B cell (primary cell): ENCODE measurements at regions not wholly inside any gene's neighbourhood (a gene's known extent, or its start where the extent isn't known, plus 50 kb on each side); places are given as distances from the start of the nearest gene placed in this dataset.

Experiments used
- ATAC-seq: fragments of 200-7000 bp; cut with Tn5 transposase; one replicate; pipeline ENCODE4 v1.10.0; 2021; ENCODE audit warnings: low read depth, mild to moderate bottlenecking, moderate number of reproducible peaks, moderate library complexity
- CTCF ChIA-PET: fragments of 350-600 bp; sonication (Branson Sonifier 250); formaldehyde crosslinking; loops from one replicate; lab custom pipeline; 2021; ENCODE audit warnings: antibody characterized with exemption, inconsistent platforms; lab: Charles Lee
- POLR2A ChIA-PET: fragments of 350-600 bp; sonication (Branson Sonifier 250); formaldehyde crosslinking; loops from one replicate; lab custom pipeline; 2021; ENCODE audit warnings: antibody characterized with exemption; lab: Charles Lee
- DNase-seq: peaks from one replicate; pipeline ENCODE4 v3.0.0; 2013
- H2AFZ ChIP-seq: 2 replicates; pipeline ENCODE4 v1.6.1; 2012; ENCODE audit warnings: mild to moderate bottlenecking, low read depth, low read length; ENCODE audit not compliant: insufficient read depth, poor library complexity, severe bottlenecking
- H3K27ac ChIP-seq, 2 donors: 1 replicate in 1 of 2; 2 replicates in 1 of 2; pipeline ENCODE4 v1.5.1; 2012 to 2013; ENCODE audit warnings: low read length in 2 of 2, mild to moderate bottlenecking in 2 of 2, moderate library complexity in 1 of 2
- H3K27me3 ChIP-seq, 4 experiments: fragments of 200-600 bp in 1 of 4; sonication (generic) in 1 of 4; replicated peaks in 1 of 4; 1 replicate in 2 of 4; 2 replicates in 2 of 4; pipeline versions ENCODE4 v1.6.1 to v1.7.0; 2013 to 2016; ENCODE audit warnings: low read length in 3 of 4, mild to moderate bottlenecking in 2 of 4, mixed read lengths in 1 of 4, moderate library complexity in 1 of 4; ENCODE audit not compliant: insufficient read depth in 4 of 4, control insufficient read depth in 3 of 4; ENCODE audit errors: control extremely low read depth in 1 of 4
- H3K36me3 ChIP-seq, 2 experiments: replicated peaks in 1 of 2; 1 replicate in 1 of 2; 2 replicates in 1 of 2; pipeline versions ENCODE4 v1.6.1 to v1.7.1; 2013; ENCODE audit warnings: low read length in 1 of 2; ENCODE audit not compliant: insufficient read depth in 2 of 2, control insufficient read depth in 1 of 2; ENCODE audit errors: control extremely low read depth in 1 of 2, extremely low read depth in 1 of 2
- H3K4me1 ChIP-seq, 2 donors: fragments of 200-600 bp in 1 of 2; sonication (generic) in 1 of 2; 1 replicate in 1 of 2; 2 replicates in 1 of 2; pipeline versions ENCODE4 v1.5.1 to v1.6.1; 2013 to 2017; ENCODE audit warnings: low read length in 2 of 2; ENCODE audit not compliant: control insufficient read depth in 2 of 2, insufficient read depth in 2 of 2
- H3K4me2 ChIP-seq: replicated peaks from 2 replicates; pipeline ENCODE3; 2012; ENCODE audit warnings: mild to moderate bottlenecking, low read depth, low read length; ENCODE audit not compliant: poor library complexity, severe bottlenecking
- H3K4me3 ChIP-seq, 5 experiments: fragments of 200-600 bp in 1 of 5; sonication (generic) in 1 of 5; 1 replicate in 3 of 5; 2 replicates in 2 of 5; pipeline versions ENCODE4 v1.5.1 to v1.7.0; 2011 to 2016; ENCODE audit warnings: low read length in 4 of 5, mild to moderate bottlenecking in 4 of 5, low read depth in 2 of 5, control low read depth in 1 of 5, moderate library complexity in 1 of 5; ENCODE audit not compliant: insufficient read depth in 1 of 5; ENCODE audit errors: control extremely low read depth in 1 of 5, extremely low read depth in 1 of 5
- H3K79me2 ChIP-seq: fragments of 200-600 bp; sonication (generic); one replicate; pipeline ENCODE4 v1.6.0; 2016; ENCODE audit warnings: low read length; ENCODE audit not compliant: control insufficient read depth, insufficient read depth
- H3K9ac ChIP-seq: fragments of 200-600 bp; sonication (generic); 2 replicates; pipeline ENCODE4 v1.6.1; 2017; ENCODE audit warnings: mild to moderate bottlenecking, low read length, moderate library complexity
- H3K9me3 ChIP-seq, 3 donors: one replicate each; pipeline versions ENCODE4 v1.6.1 to v1.7.1; 2013; ENCODE audit warnings: low read length in 2 of 3; ENCODE audit not compliant: control insufficient read depth in 2 of 3, insufficient read depth in 1 of 3; ENCODE audit errors: control extremely low read depth in 1 of 3
- H4K20me1 ChIP-seq: 2 replicates; pipeline ENCODE4 v1.6.0; 2012; ENCODE audit warnings: mild to moderate bottlenecking, low read length; ENCODE audit not compliant: insufficient read depth, control insufficient read depth, poor library complexity, severe bottlenecking
- H3K27ac Mint-ChIP-seq: one replicate; pipeline ENCODE4 v1.8.0; 2021; ENCODE audit warnings: mixed read lengths
- H3K27me3 Mint-ChIP-seq: one replicate; pipeline ENCODE4 v1.8.0; 2021; ENCODE audit warnings: mixed read lengths
- H3K4me1 Mint-ChIP-seq: one replicate; pipeline ENCODE4 v1.8.0; 2021; ENCODE audit warnings: mixed read lengths
- H3K4me3 Mint-ChIP-seq: one replicate; pipeline ENCODE4 v1.8.0; 2021; ENCODE audit warnings: mixed read lengths
- H3K9me3 Mint-ChIP-seq: one replicate; pipeline ENCODE4 v1.8.0; 2022; ENCODE audit warnings: mixed read lengths; ENCODE audit not compliant: insufficient read depth
- EZH2 ChIP-seq: IDR thresholded peaks from 2 replicates; pipeline ENCODE4 v1.6.1; 2012; ENCODE audit warnings: borderline replicate concordance, low read depth, mild to moderate bottlenecking, moderate library complexity, low read length; ENCODE audit not compliant: insufficient read depth, poor library complexity, severe bottlenecking
- WGBS: methylation state at CpG from one replicate; pipeline ENCODE4 v1.1.5; 2013; ENCODE audit warnings: missing lambda C conversion rate; ENCODE audit not compliant: insufficient coverage; 5-methylcytosine and 5-hydroxymethylcytosine counted together
- intact Hi-C: fragments of 100-400 bp; cut with micrococcal nuclease; formaldehyde crosslinking; loops from one replicate; pipeline ENCODE4 v1.10.0; 2022
- TF ChIP-seq, protein P1 (sequence below): fragments of 200-600 bp; IDR thresholded peaks from one replicate; pipeline ENCODE4 v1.8.0; 2022; ENCODE audit warnings: antibody characterized with exemption, mild to moderate bottlenecking

DNA sequence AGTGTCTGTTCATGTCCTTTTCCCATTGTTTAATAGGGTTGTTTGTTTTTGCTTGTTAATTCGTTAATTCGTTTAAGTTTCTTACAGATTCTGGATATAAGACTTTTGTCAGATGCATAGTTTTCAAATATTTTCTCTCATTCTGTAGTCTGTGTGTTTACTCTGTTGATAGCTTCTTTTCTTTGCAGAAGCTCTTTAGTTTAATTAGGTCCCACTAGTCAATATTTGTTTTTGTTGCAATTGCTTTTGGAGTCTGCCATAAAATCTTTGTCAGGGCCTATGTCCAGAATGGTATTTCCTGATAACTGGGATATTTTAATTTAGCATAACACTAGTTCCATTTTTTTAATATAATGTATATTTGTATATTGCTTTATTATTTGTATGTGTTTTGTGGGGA, 1380.1 kb downstream of the SUCLG1 start:
- WGBS, result no CpG with 5 or more reads among the region's 2 CpGs
- Mint-ChIP-seq H3K4me3 (no peak overlapping the region), H3K27me3 (no peaks in the 10 kb centered on the region), H3K9me3 (no peaks in the 10 kb centered on the region), H3K27ac (no peak overlapping the region), H3K4me1 (no peaks in the 10 kb centered on the region)
- Histone ChIP-seq H3K4me3 (no peak overlapping the region), H3K27ac (no peak overlapping the region), H3K27me3 (no peaks in the 10 kb centered on the region), H3K36me3 (no peaks in the 10 kb centered on the region), H3K79me2 (no peaks in the 10 kb centered on the region), H4K20me1 (no peaks in the 10 kb centered on the region), H3K9me3 (no peaks in the 10 kb centered on the region), H3K4me1 (no peaks in the 10 kb centered on the region), H2AFZ (no peak overlapping the region), H3K9ac (no peak overlapping the region), H3K4me2 (no peak overlapping the region)
- no peak for TF ChIP-seq EZH2
- TF ChIP-seq, protein P1, sequence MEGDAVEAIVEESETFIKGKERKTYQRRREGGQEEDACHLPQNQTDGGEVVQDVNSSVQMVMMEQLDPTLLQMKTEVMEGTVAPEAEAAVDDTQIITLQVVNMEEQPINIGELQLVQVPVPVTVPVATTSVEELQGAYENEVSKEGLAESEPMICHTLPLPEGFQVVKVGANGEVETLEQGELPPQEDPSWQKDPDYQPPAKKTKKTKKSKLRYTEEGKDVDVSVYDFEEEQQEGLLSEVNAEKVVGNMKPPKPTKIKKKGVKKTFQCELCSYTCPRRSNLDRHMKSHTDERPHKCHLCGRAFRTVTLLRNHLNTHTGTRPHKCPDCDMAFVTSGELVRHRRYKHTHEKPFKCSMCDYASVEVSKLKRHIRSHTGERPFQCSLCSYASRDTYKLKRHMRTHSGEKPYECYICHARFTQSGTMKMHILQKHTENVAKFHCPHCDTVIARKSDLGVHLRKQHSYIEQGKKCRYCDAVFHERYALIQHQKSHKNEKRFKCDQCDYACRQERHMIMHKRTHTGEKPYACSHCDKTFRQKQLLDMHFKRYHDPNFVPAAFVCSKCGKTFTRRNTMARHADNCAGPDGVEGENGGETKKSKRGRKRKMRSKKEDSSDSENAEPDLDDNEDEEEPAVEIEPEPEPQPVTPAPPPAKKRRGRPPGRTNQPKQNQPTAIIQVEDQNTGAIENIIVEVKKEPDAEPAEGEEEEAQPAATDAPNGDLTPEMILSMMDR, result no peak
- ATAC-seq, result no peak
- ChIA-PET CTCF (no interaction called here), POLR2A (no interaction called here)
- no peak for DNase-seq
- intact Hi-C loops, result no loop called here

DNA sequence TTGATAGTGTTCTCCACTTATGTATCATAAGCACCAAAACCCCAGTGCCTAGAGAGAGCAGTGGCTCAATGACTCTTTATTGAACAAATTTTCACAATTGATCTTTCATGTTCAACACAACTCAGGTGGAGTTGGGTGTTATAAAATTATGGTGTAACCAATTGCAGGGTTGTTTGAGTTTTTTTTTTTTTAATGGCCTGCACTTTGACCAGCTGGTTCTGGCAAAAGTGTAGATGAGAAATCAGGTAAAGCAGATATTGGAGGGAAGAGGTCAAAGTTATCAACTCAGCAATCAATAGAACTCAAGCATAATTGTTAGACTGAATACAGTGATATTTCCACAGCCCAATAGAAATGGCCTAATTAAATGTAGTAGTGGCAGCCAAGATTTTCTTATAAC, 1386.3 kb downstream of the SUCLG1 start:
- TF ChIP-seq EZH2, result no peak
- Histone ChIP-seq H3K36me3 (no peaks in the 10 kb centered on the region), H3K4me2 (no peak overlapping the region), H3K79me2 (no peaks in the 10 kb centered on the region), H3K4me3 (no peak overlapping the region), H3K4me1 (no peaks in the 10 kb centered on the region), H2AFZ (no peak overlapping the region), H4K20me1 (no peaks in the 10 kb centered on the region), H3K27ac (no peak overlapping the region), H3K9me3 (no peaks in the 10 kb centered on the region), H3K27me3 (no peaks in the 10 kb centered on the region), H3K9ac (no peak overlapping the region)
- no peak for DNase-seq
- no peak for ATAC-seq
- CTCF ChIA-PET, result no interaction called here
- Mint-ChIP-seq H3K4me3 (no peak overlapping the region), H3K27ac (no peak overlapping the region), H3K9me3 (no peaks in the 10 kb centered on the region), H3K4me1 (no peaks in the 10 kb centered on the region), H3K27me3 (no peaks in the 10 kb centered on the region)
- intact Hi-C loops, result no loop called here
- POLR2A ChIA-PET, result no interaction called here
